ENCODE measurements at regions not wholly inside any gene's neighbourhood (a gene's known extent, or its start where the extent isn't known, plus 50 kb on each side); places are given as distances from the start of the nearest gene placed in this dataset.

DNA sequence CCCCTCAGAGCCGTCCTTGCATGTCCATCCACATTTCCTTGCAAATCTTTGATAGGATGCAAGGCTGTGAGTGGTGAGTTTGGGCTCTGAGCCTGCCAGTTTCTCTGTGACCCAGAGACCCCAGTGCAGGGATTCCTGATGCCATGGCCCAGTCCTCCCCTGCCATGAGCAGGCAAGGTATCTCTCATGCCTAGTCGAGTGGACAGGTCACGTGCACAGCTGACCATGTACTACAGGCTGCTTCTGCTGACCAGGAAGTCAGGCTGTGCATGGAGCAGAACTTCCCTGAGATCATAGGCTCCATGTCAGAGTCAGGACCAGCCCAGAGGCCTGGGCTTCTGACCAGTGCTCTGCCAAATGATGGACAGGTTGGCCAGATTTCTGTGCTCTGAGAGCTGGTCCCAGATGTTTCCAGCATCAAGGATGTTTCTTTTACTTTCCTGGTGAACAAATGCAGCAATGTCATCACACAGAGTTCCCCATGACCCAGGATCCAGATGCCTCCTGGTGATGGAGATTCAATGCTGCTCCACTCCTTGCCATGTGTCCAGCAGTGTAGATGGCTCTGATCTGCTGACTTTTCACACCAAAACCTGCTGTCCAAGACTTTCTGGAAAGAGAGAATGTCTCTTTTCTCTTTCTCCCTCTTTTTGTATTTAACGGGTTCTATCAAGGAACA lies 321.6 kb upstream of the HS6ST1 start:
- no peak for DNase-seq

DNA sequence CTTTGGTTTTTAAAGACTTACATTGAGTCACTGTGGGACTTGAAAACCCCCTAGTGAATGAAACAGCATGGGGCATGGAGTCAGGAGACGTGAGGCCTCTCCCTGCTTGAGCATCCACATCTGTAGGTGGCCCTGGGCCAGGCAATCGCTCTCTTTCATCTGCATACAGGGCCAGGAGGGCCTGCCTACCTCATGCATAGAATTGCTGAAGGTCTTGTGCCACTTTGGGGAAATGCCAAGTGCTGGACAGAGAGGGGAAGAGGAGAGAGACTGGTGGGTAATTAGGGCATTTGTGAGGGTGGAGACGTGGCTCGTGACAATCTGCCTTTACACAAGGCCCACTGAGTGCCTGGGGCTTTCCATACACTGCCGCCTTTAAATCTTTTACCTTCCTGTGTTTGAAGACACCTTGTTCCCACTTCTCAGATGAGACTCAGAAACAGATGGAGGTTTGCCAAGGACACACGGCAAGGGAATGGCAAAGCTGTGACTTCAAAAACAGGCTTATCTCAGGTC lies 322.2 kb upstream of the HS6ST1 start:
- DNase-seq: no peak

DNA sequence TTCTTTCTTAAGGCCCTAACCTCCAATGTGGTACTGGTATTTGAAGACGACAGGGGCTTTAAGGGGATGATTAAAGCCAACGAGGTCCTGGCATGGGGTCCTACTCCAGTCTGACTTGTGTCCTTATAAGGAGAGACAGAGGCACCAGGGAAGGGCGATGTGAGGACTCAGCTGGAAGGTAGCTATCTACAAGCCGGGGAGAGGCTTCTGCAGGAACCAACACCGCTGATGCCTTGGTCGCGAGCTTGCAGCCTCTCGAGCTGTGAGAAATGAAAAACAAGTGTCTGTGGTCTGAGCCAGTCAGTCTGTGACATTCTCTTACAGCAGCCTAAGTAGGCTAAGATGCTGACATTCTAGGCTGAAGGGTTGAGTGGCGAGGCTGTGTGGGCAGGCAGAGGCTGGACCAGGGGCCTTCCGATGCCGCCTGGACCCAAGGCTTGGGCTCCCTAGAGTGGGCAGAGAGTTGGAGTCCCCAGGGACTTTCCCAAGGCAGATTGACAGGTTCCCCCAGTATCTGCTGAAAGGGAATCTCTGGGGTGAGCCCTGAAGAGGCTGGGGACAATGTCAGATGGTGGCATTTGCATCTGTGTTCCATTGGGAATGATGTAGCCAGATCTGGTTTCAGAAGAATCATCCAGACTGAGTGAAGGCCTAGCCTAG lies 322.9 kb upstream of the HS6ST1 start:
- no peak for DNase-seq

DNA sequence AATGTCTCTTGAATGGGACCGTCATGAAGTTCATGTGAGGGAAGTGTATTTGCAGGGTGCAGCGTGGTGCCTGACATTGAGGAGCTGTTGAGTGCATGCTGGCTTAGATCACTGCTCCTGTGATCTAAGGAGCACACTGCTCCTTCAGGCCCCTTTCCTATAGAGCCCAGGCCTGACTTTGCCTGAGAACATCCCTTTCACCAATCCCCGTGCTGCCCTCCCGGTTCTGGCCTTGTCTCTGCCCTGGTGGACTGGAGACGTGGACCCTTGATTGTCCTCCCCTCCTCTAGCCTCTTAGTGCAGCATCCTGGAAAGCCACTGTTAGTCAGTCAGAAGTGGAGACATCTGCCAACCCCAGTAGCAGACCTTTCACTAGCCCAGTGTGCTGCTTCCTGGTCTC lies 323.6 kb upstream of the HS6ST1 start:
- DNase-seq: no peak

DNA sequence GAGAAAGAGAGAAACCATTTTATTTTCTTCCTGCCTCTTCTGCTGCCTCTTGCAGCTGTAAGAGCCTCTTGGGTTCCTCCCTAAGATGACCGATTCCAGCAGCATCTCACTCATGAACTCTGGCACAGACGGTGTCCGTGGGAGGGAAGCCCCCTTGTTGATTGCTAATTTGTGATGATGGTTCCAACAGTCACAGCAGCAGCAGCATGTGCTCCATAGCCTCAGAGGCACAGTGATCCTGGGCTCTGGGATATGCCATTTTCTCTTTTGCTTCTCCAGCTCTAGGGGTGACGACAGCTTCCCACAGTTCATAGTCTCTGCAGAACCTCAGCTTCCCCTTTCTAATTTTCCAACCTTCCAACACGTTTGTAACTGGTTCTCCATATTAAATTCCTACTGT lies 324.2 kb upstream of the HS6ST1 start:
- no peak for DNase-seq

DNA sequence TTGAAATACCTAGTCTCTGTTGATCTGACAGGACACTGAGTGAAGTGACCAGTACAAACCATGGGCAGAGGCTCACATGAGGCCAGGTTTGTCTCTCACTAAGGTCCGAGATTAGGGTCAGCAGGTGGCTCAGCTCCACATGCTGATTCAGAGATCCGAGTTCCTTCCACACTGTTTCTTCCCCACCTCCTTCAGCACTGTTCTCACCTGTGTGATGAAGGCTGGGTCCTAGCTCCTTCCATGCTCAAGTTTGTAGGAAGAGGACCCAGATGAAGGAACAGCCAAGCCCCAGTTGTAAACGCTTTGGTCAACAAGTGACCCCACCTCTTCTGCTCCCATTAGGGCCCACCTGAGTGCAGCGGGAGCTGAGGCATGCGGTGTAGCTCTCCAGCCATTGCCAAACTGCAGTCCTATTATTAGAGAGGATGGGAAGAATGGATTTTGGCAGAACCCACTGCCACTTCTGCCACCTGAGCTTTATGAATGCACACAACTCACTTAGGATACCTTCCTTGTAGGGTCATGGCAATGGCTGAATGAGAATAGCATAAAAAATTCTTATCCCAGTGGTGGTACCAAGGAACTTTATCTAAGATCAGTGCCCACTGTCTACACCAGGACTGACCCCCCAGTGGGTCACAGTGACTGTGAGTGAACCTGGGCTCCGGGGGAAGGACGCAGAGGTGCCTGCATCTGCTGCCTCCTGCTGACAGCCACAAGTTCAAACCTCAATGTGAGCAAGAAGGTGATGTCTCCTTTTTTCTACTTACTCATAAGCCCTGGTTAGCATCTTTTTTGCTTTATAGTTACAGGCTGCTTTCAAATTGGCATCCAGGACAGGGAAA lies 324.8 kb upstream of the HS6ST1 start:
- no peak for DNase-seq

DNA sequence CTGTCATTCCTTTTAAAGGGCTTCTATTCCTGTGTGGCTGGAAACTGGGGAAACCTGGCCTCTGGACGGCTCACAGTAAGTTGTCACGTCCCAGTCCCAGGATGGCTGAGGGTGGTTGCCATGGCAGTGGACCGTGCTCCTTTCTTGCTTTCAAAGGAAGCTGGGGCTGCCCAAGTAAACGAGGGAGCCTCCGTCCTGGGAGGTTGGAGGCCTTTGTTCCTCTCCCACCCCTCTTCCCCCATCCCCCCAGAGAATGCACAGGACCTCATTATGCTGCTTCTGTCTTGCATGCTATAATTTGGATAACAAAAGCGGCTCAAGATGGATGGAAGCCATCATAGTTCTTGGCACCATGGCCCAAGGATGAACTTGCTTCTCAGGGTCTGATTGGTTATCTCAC lies 325.5 kb upstream of the HS6ST1 start:
- DNase-seq: no peak

DNA sequence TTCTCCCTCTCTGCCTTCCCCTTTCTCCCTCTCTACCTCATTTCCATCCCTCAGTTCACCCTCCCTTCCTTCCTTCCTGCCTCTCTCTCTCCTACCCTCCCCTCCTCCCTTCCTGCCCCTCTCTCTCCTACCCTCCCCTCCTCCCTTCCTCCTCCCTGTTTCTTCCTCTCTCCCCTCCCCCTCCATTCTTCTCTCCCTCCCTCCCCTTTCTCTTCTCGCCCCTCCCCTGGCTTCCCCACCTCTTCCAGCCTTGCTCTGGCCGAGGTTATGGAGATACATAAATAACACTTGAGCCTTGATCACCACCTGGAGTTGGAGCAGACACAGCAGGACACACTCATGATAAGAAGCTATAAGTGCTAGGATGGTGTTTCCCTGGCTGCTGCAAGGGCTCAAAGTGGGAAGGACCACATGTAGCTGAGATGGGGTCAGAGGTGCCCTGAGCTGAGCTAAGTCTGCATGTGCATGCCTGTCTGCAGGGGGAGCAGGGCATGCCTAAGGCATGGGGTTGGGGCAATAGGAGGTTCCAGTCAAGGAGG lies 326.1 kb upstream of the HS6ST1 start:
- DNase-seq: no peak

DNA sequence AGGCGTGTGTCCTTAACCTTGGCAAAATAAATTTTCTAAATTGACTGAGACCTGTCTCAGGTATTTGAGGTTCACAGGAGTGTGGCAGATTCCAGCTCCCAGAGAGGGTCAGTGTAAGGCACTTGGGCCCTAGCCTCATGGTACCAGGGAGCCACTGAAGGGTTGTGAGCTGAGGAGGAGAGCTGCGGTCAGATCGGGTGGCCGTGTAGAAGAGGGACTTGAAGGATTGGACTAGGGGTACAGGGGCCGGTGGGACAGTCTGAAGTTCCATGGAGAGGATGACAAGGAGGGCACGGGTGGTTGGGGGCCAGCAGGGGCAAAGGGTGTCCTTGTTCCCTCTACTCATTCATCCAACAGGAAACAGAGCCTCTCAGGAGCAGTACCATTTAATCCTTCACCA lies 327.0 kb upstream of the HS6ST1 start:
- DNase-seq: no peak

DNA sequence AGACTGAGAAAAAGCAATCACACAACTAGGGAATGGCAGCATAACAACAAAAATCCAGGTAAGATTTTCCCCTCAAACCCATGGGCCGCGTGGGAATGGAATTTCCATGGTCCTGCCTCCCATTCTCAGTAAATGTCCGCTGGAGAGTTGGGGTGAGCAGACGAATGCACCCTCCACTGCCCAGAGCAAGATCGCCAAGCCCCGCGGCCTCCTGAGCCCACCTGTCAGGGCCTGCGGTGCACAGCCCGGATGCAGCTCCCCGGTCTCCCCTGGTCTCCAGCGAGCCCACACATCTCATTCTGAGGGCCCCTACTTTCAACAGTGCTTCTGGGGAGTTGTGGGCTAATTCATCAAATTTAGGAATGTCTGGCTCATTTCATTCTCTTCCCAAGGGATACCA lies 327.4 kb upstream of the HS6ST1 start:
- no peak for DNase-seq

DNA sequence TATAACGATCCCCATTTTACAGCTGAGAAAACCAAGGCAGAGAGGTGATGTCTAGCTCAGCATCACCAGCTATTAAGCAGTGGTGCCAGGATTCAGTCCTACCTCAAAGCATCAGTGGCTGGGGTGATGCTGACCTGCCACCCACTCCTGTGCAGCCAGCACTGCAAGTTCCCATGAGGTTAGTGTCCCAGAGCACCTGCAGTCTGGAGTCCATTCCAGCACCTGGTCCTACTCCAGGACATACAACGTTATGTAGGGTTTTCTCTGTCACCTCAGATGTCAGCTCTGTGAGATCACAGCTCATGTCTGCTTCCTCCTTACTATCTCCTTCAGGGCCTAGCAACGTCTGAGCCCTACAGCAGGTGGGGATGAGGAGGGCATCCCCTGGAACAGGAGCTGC lies 328.0 kb upstream of the HS6ST1 start:
- DNase-seq: no peak

DNA sequence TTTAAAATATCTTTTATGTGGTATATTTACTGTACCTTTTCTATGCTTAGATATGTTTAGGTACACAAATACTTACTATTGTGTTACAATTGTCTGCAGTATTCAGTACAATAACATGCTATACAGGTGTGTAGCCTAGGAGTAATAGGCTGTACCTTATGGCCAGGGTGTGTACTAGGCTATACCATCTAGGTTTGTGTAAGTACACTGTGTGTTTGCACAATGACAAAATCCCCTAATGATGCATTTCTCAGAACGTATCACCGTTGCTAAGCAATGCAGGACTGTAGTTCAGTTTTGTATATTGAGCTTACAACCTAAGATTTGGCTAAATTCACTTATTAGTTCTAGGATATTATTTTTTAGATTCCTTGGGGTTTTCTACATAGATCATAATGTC lies 332.3 kb upstream of the HS6ST1 start:
- no peak for DNase-seq

DNA sequence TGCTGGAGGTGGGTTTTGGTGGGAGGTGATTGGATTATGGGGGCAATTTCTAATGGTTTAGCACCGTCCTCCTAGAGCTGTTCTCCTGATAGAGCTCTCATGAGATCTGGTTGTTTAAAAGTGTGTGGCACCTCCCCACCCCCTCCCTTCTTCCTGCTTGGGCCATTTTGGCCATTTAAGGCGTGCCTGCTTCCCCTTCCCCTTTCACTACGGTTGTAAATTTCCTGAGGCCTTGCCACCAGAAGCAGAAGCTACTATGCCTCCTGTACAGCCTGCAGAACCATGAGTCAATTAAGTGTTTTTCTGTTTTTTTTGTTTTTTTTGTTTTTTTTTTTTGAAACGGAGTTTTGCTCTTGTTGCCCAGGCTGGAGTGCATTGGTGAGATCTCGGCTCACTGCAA lies 335.7 kb upstream of the HS6ST1 start:
- DNase-seq: no peak

DNA sequence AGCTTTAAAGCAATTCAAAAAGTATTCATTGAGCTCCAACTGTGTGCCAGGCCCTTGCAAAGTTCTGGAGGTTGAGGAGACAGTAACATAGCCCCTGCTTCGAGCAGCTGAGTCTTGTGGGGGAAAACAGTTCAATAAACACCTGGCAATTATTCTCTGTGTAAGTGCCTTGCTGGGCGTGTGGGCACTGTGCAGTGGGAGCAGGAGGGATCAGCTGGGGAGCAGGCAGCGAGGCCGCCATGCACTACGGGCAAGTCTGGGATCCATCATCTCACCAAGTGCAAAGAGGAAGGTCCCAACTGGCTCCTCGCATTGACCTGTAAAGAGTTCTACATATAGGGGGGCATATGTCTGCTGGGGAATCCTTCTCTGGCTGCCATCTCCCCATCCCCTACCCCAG lies 342.2 kb upstream of the HS6ST1 start:
- DNase-seq: no peak

DNA sequence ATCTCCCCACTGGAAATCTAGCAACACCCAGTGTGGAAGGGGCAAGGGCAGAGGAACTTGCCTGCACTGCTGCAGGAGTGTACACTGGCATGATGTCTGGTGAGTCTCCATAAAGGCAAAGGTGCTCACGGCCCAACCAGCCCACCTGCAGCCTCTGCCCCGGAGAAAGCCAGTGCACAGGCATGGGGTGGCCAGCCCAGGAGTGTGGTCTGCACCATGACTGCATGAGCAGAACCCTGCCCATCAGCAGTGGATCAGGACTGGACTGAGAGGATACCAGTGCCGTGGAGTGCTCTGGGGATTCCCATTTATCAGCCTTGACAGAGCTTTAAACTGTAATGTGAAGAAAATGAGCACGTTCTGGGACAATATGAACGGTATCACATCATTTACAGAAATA lies 342.6 kb upstream of the HS6ST1 start:
- no peak for DNase-seq

DNA sequence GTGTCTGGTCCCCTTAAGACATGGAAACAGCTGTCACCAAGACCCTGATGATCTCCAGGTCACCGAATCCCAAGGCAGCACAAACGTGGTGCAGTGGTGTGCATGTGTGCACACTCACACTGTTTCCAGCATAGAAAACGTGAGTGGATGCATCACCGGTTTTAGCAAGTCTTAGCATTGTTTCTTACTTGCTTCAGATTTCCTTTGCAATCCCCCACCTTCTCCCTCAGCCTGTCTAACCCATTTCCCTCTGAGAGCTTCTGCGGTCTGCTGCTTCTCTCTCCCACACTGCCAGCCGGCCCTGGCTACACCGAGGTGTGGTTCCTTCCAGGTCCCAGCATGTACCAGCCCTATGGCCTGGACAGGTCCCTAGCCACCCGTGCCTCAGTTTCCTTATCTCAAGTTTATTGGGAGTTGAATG lies 343.4 kb upstream of the HS6ST1 start:
- DNase-seq: no peak

DNA sequence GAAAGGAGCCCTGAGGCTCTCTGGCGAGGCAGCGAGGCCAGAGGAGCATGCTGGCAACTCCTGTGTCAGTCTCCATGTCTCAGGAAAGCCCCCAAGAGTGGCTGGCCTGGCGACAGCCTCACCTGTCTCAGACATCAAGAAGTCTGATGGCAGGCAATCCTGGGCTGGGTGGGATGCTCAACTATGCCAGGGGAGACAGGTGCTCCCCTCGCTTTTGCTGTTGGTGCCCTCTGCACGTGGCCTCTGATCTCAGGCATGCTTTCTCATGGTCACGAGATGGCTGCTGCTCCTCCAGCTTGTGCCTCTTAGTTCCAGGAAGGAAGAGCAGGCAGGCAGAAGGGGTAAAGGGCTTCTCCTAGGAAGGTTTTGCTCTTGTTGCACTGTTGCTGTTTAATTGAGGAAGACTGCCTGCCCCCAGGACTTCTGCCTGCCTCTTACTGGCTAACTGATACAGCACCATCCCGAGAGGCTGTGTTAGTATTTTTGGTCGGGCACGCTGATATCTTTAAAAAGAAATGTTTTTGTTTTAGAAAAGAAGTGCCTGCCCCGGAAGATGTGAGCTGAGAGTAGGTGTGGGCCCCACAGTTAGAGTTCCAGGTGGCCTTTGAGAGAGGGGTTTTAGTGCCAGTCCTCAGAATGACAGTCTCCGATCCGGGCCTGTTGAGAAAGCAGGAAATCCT lies 344.8 kb upstream of the HS6ST1 start:
- DNase-seq: no peak

DNA sequence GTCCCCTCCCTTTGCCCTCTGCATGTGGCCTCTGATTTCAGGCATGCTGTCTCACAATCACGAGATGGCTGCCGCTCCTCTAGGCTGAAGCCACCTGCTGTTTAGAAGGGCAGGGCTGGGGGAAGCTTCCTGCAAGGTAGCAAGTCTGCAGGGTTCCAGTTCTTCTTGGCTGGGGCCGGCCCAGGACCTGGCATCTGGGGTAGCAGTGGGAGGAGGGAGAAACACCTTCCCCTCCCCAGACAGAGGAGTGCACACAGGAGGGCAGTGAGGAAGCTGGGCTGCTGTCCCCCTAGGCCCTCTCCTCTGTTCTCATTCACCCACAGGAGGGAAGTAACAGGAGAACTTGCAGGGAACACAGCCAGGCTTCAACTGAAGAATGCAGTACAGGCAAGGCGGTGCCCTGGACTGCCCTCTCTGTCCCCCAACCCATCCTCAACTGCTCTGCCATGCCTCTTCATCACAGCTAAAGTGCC lies 345.9 kb upstream of the HS6ST1 start:
- no peak for DNase-seq

DNA sequence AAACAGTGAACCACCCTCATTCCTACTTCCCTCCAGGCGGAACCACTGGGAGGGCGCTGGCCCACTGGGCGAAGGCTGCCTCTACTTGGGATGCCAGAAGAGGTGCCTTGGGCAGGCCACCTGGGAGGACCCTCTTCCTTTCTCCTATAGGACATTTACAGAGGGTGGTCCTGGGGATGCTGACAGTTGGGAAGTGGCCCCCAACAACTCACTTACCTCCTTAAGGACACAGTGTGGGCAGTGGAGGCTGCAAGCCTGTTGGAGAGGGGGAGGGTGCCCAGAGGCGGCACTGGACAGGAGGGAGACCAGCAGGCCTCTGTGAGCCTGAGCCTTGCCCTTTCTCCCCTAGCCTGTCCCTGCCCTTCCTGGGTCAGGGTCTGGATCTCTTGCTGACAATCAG lies 346.4 kb upstream of the HS6ST1 start:
- DNase-seq: no peak

DNA sequence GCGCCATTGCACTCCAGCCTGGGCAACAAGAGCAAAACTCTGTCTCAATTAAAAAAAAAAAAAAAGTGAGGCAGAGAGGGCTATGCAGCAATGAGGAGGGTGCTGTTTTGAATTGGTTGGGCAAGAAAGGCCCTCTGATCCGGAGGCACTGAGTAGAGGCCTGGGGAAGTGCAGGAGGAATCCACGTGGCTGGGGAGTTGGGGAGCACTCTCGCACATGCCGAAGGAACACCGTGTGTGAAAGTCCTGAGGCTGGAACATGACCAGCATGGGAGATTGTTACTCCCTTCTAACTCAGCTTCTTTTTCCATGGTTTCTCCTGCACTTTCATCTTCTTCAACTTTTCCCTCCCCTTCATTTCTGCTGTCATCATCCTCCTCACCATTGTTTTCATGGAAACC lies 347.9 kb upstream of the HS6ST1 start:
- no peak for DNase-seq

DNA sequence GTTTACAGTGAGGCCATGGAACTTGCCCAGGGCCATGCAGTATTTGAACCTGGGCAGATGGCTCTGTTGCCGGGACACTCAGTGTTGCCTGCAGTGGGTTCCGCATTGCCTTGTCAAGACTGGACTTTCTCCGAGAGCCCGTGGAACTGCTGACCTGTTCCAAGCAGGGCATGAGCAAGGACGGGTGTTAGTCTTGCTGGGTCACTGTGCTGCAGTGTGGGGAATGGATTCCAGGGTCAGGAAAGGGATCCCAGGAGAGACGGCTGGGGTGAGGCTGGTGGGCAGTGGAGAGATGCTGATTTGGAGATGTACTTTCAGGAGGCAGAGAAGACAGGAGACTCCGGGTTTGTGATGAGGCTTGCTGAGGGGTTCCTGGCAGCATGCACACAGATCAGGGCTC lies 348.7 kb upstream of the HS6ST1 start:
- no peak for DNase-seq

DNA sequence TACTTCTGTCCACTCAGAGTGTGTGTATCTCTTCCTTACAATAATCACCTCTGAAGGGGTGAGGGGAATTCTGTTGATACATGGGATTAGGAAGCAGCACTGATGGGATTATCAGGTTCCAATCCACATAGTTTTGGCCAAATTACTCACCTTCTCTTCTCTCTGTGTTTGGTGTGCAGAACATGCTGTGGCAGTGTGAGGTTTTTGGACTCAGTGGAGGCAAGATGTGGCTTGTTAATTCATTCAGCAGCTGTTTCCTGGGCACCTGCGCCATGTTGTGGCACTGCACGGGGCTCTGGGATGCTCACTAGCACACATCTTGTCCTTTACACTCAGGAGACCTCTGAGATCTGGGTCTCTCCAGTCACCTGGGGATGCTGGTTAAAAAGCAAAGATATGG lies 350.3 kb upstream of the HS6ST1 start:
- DNase-seq: no peak

DNA sequence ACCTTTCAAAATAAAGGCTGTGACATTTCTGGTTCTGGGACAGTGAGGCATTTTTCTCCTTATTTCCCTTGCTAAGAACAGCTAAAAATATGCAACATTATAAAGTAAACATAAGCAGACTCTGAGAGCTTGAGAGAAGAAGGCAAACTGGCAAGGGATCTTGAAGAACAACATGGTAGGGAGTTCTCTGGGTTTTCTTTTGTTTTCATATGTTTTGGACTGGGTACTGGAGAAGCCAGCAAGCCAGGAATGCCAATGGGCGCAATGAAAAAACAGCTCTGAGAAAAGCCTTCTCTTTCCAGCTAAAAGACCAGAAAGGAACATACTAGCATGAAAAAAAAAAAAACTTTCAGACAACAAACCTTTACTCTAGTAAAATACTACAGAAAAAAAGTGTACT lies 351.4 kb upstream of the HS6ST1 start:
- DNase-seq: no peak

Data from CD4-positive, alpha-beta T cell treated with Interleukin-6 for 4 hours (primary cell).